ENCODE measurements at regions not wholly inside any gene's neighbourhood (a gene's known extent, or its start where the extent isn't known, plus 50 kb on each side); places are given as distances from the start of the nearest gene placed in this dataset.

GRCh38 chr9:28847331-28847730, 1274.0 kb upstream of the C9orf72 start:
- POLR2A ChIA-PET = no interaction called here
- CTCF ChIA-PET = no interaction called here
- BruUV-seq (replicated peaks) = no TSS peak
- no peak for DNase-seq (ENCODE audit: low read depth, low spot score)
- H3K36me3 ChIP-seq (ENCODE audit: control insufficient read depth, insufficient read depth, low read length) = no peaks in the 10 kb centered on the region
- H3K27ac ChIP-seq (ENCODE audit: low read length) = no peak overlapping the region
- no peak overlapping the region for H3K4me3 ChIP-seq (ENCODE audit: low read depth in 2 of 2, low read length in 2 of 2)
- H3K4me1 ChIP-seq (ENCODE audit: control insufficient read depth, insufficient read depth, low read length) = no peaks in the 10 kb centered on the region
- H3K9me3 ChIP-seq (ENCODE audit: control insufficient read depth, insufficient read depth, low read depth, low read length) = no peaks in the 10 kb centered on the region
- H3K27me3 ChIP-seq (ENCODE audit: control insufficient read depth, insufficient read depth, low read length) = no peaks in the 10 kb centered on the region
- TF ChIP-seq TCF7L2 (IDR thresholded peaks at IDR 0.05; ENCODE audit: low read depth, low read length) (no peak), CTCF (IDR thresholded peaks at IDR 0.05) (no peak), REST (IDR thresholded peaks at IDR 0.05; ENCODE audit: insufficient read depth in 1 of 2, low read depth in 2 of 2, low read length in 1 of 2) (no peak), POLR2AphosphoS5 (IDR thresholded peaks at IDR 0.05; ENCODE audit: low read depth, low read length) (no peak), SIN3A (IDR thresholded peaks at IDR 0.05; ENCODE audit: borderline replicate concordance, insufficient read depth, low read depth, low read length) (no peak)
- no peak for ATAC-seq
- intact Hi-C loops (cut with micrococcal nuclease; ENCODE audit: unreplicated experiment) (no loop called here), in situ Hi-C loops (cut with HindIII; ENCODE audit: low pct_unique_long_range_greater_than_20kb, low sequenced_read_pairs) (no loop called here)

GRCh38 chr9:28848671-28849070, 1275.4 kb upstream of the C9orf72 start:
- H3K27me3 ChIP-seq (ENCODE audit: control insufficient read depth, insufficient read depth, low read length) = no peaks in the 10 kb centered on the region
- no peak overlapping the region for H3K4me3 ChIP-seq (ENCODE audit: low read depth in 2 of 2, low read length in 2 of 2)
- BruUV-seq (replicated peaks) = no TSS peak
- no peak overlapping the region for H3K27ac ChIP-seq (ENCODE audit: low read length)
- no peak for TF ChIP-seq CTCF (IDR thresholded peaks at IDR 0.05)
- TF ChIP-seq POLR2AphosphoS5 (IDR thresholded peaks at IDR 0.05; ENCODE audit: low read depth, low read length) = no peak
- TF ChIP-seq TCF7L2 (IDR thresholded peaks at IDR 0.05; ENCODE audit: low read depth, low read length) = no peak
- no peak for TF ChIP-seq SIN3A (IDR thresholded peaks at IDR 0.05; ENCODE audit: borderline replicate concordance, insufficient read depth, low read depth, low read length)
- no peak for TF ChIP-seq REST (IDR thresholded peaks at IDR 0.05; ENCODE audit: insufficient read depth in 1 of 2, low read depth in 2 of 2, low read length in 1 of 2)
- in situ Hi-C loops (cut with HindIII; ENCODE audit: low pct_unique_long_range_greater_than_20kb, low sequenced_read_pairs) (no loop called here), intact Hi-C loops (cut with micrococcal nuclease; ENCODE audit: unreplicated experiment) (no loop called here)
- no peak for ATAC-seq
- H3K9me3 ChIP-seq (ENCODE audit: control insufficient read depth, insufficient read depth, low read depth, low read length) = no peaks in the 10 kb centered on the region
- POLR2A ChIA-PET = no interaction called here
- no peak for DNase-seq (ENCODE audit: low read depth, low spot score)
- H3K4me1 ChIP-seq (ENCODE audit: control insufficient read depth, insufficient read depth, low read length) = no peaks in the 10 kb centered on the region
- H3K36me3 ChIP-seq (ENCODE audit: control insufficient read depth, insufficient read depth, low read length) = no peaks in the 10 kb centered on the region
- CTCF ChIA-PET = no interaction called here
